PFSK-1 (cell line): ENCODE measurements at regions not wholly inside any gene's neighbourhood (a gene's known extent, or its start where the extent isn't known, plus 50 kb on each side); places are given as distances from the start of the nearest gene placed in this dataset.

ENCODE experiments used
- FOXP2 ChIP-seq: optimal IDR thresholded peaks from 2 replicates; pipeline ENCODE3; 2011; ENCODE audit warnings: borderline replicate concordance, control low read depth, inconsistent platforms; ENCODE audit not compliant: insufficient read depth; ENCODE audit errors: extremely low read length, extremely low read depth
- POLR2AphosphoS5 ChIP-seq: IDR thresholded peaks from 2 replicates; pipeline ENCODE4 v1.6.1; 2012; ENCODE audit warnings: low read depth, mild to moderate bottlenecking, control low read depth, low read length, moderate library complexity
- TAF1 ChIP-seq: IDR thresholded peaks from 2 replicates; pipeline ENCODE4 v1.6.1; 2012; ENCODE audit warnings: low read length, control low read depth, borderline replicate concordance; ENCODE audit not compliant: insufficient read depth
- TF ChIP-seq, protein P1 (sequence below), 2 experiments: IDR thresholded peaks; 2 replicates each; pipeline versions ENCODE4 v1.6.1 to v1.8.0; 2011 to 2012; ENCODE audit warnings: low read depth in 2 of 2, low read length in 2 of 2, control low read depth in 1 of 2, inconsistent platforms in 1 of 2, mild to moderate bottlenecking in 1 of 2, moderate library complexity in 1 of 2; ENCODE audit not compliant: insufficient read depth in 1 of 2

DNA sequence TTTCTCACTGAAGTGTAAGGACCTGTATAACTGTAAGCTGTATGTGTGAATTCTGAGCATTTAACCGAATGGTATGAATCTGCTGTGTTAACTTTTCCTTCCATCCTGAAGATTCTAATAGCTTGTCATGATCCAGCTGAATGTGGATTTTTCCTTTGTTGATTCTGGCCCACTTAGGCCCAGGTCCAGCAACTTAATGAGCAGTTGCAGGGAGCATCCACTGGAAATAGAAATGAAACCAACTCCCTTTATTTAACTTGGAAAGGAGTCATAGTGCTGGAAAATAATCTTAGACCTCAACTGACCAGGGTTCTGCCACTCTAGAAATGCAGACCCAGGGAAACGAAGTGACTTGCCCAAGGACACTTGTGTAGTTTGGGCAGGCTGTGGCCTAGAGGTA is 142.3 kb upstream of the MTNR1B start:
- TF ChIP-seq TAF1 = no peak
- TF ChIP-seq, protein P1, sequence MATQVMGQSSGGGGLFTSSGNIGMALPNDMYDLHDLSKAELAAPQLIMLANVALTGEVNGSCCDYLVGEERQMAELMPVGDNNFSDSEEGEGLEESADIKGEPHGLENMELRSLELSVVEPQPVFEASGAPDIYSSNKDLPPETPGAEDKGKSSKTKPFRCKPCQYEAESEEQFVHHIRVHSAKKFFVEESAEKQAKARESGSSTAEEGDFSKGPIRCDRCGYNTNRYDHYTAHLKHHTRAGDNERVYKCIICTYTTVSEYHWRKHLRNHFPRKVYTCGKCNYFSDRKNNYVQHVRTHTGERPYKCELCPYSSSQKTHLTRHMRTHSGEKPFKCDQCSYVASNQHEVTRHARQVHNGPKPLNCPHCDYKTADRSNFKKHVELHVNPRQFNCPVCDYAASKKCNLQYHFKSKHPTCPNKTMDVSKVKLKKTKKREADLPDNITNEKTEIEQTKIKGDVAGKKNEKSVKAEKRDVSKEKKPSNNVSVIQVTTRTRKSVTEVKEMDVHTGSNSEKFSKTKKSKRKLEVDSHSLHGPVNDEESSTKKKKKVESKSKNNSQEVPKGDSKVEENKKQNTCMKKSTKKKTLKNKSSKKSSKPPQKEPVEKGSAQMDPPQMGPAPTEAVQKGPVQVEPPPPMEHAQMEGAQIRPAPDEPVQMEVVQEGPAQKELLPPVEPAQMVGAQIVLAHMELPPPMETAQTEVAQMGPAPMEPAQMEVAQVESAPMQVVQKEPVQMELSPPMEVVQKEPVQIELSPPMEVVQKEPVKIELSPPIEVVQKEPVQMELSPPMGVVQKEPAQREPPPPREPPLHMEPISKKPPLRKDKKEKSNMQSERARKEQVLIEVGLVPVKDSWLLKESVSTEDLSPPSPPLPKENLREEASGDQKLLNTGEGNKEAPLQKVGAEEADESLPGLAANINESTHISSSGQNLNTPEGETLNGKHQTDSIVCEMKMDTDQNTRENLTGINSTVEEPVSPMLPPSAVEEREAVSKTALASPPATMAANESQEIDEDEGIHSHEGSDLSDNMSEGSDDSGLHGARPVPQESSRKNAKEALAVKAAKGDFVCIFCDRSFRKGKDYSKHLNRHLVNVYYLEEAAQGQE (IDR thresholded peaks at IDR 0.05; ENCODE audit: insufficient read depth in 1 of 2, low read depth in 2 of 2, low read length in 2 of 2) = no peak
- TF ChIP-seq FOXP2 = no peak
- TF ChIP-seq POLR2AphosphoS5 = no peak
